Mesenchymal stem cell (in vitro differentiated cells and primary cell): ENCODE measurements at regions not wholly inside any gene's neighbourhood (a gene's known extent, or its start where the extent isn't known, plus 50 kb on each side); places are given as distances from the start of the nearest gene placed in this dataset.
"Not testable (repeated sequence)": the region's sequence is repeated elsewhere in the genome, so short reads cannot be mapped to it uniquely, and the experiment has no call there.

Experiments
- DNase-seq: peaks from one replicate; pipeline ENCODE4 v3.0.0-alpha.2; 2013
- H2AFZ ChIP-seq: one replicate; pipeline ENCODE4 v1.6.1; 2013; ENCODE audit warnings: low read depth, mild to moderate bottlenecking, control low read depth, inconsistent platforms, low read length, moderate library complexity
- H2AK5ac ChIP-seq: 2 replicates; pipeline ENCODE4 v1.6.1; 2013; ENCODE audit warnings: low read length, moderate library complexity, mild to moderate bottlenecking, inconsistent platforms; ENCODE audit not compliant: severe bottlenecking
- H2BK120ac ChIP-seq: one replicate; pipeline ENCODE4 v1.6.1; 2013; ENCODE audit warnings: low read depth, mild to moderate bottlenecking, inconsistent platforms, low read length, moderate library complexity
- H2BK12ac ChIP-seq, 2 experiments: one replicate each; pipeline ENCODE4 v1.6.1; 2013; ENCODE audit warnings: inconsistent platforms in 2 of 2, low read length in 2 of 2, mild to moderate bottlenecking in 2 of 2, moderate library complexity in 2 of 2, control low read depth in 1 of 2
- H2BK15ac ChIP-seq: one replicate; pipeline ENCODE4 v1.6.1; 2013; ENCODE audit warnings: mild to moderate bottlenecking, low read depth, inconsistent platforms; ENCODE audit not compliant: poor library complexity, severe bottlenecking
- H2BK5ac ChIP-seq: 2 replicates; pipeline ENCODE4 v1.6.1; 2013; ENCODE audit warnings: low read depth, mild to moderate bottlenecking, low read length, control low read depth, inconsistent platforms; ENCODE audit not compliant: poor library complexity, severe bottlenecking
- H3K14ac ChIP-seq, 2 experiments: one replicate each; pipeline ENCODE4 v1.6.1; 2013; ENCODE audit warnings: inconsistent platforms in 2 of 2, low read length in 2 of 2, control low read depth in 1 of 2, mild to moderate bottlenecking in 1 of 2, moderate library complexity in 1 of 2
- H3K18ac ChIP-seq, 2 experiments: one replicate each; pipeline ENCODE4 v1.6.1; 2013; ENCODE audit warnings: inconsistent platforms in 2 of 2, low read length in 2 of 2, control low read depth in 1 of 2, low read depth in 1 of 2, mild to moderate bottlenecking in 1 of 2
- H3K23ac ChIP-seq, 2 experiments: one replicate each; pipeline ENCODE4 v1.6.1; 2013; ENCODE audit warnings: inconsistent platforms in 2 of 2, low read length in 2 of 2, mild to moderate bottlenecking in 2 of 2, moderate library complexity in 2 of 2, control low read depth in 1 of 2
- H3K27ac ChIP-seq: 2 replicates; pipeline ENCODE4 v1.5.1; 2013; ENCODE audit warnings: mild to moderate bottlenecking, moderate library complexity, low read length, control low read depth, inconsistent platforms; ENCODE audit not compliant: poor library complexity, severe bottlenecking
- H3K27me3 ChIP-seq, 2 experiments: 2 replicates each; pipeline versions ENCODE4 v1.6.1 to v1.7.0; 2013; ENCODE audit warnings: low read length in 2 of 2, mild to moderate bottlenecking in 2 of 2, moderate library complexity in 2 of 2, control low read depth in 1 of 2, inconsistent platforms in 1 of 2; ENCODE audit not compliant: control insufficient read depth in 1 of 2, insufficient read depth in 1 of 2
- H3K36me3 ChIP-seq, 2 experiments: 2 replicates each; pipeline versions ENCODE4 v1.6.1 to v1.7.0; 2013; ENCODE audit warnings: low read length in 2 of 2, control low read depth in 1 of 2, inconsistent platforms in 1 of 2, low read depth in 1 of 2, mild to moderate bottlenecking in 1 of 2; ENCODE audit not compliant: insufficient read depth in 2 of 2, control insufficient read depth in 1 of 2
- H3K4ac ChIP-seq, 2 experiments: one replicate each; pipeline ENCODE4 v1.6.1; 2013; ENCODE audit warnings: inconsistent platforms in 2 of 2, low read length in 2 of 2, mild to moderate bottlenecking in 2 of 2, moderate library complexity in 2 of 2, control low read depth in 1 of 2, low read depth in 1 of 2
- H3K4me1 ChIP-seq: 2 replicates; pipeline ENCODE4 v1.6.1; 2013; ENCODE audit warnings: low read depth, low read length, control low read depth; ENCODE audit not compliant: control insufficient read depth, insufficient read depth
- H3K4me2 ChIP-seq: 2 replicates; pipeline ENCODE4 v1.6.1; 2013; ENCODE audit warnings: low read length, mild to moderate bottlenecking, inconsistent platforms; ENCODE audit not compliant: poor library complexity, severe bottlenecking
- H3K4me3 ChIP-seq, 2 experiments: 2 replicates each; pipeline versions ENCODE4 v1.5.1 to v1.7.0; 2013; ENCODE audit warnings: low read length in 2 of 2, mild to moderate bottlenecking in 2 of 2, control low read depth in 1 of 2, low read depth in 1 of 2; ENCODE audit not compliant: insufficient read depth in 1 of 2
- H3K79me1 ChIP-seq: replicated peaks from 2 replicates; pipeline ENCODE4 v1.6.1; 2013; ENCODE audit warnings: mild to moderate bottlenecking, control low read depth, low read length, inconsistent platforms; ENCODE audit not compliant: poor library complexity, severe bottlenecking
- H3K9ac ChIP-seq: 2 replicates; pipeline ENCODE4 v1.7.0; 2013; ENCODE audit warnings: mild to moderate bottlenecking, low read length, moderate library complexity
- H3K9me3 ChIP-seq: 2 replicates; pipeline ENCODE4 v1.7.0; 2013; ENCODE audit warnings: mild to moderate bottlenecking, low read length; ENCODE audit not compliant: control insufficient read depth
- H4K8ac ChIP-seq: one replicate; pipeline ENCODE4 v1.6.1; 2013; ENCODE audit warnings: inconsistent platforms, mild to moderate bottlenecking, low read length, moderate library complexity
- H4K91ac ChIP-seq: one replicate; pipeline ENCODE4 v1.6.1; 2013; ENCODE audit warnings: mild to moderate bottlenecking, low read length, inconsistent platforms
- WGBS: methylation state at CpG from one replicate; pipeline ENCODE4 v1.1.7; 2013; ENCODE audit warnings: mixed read lengths; 5-methylcytosine and 5-hydroxymethylcytosine counted together

GRCh38 chr11:10970926-10971325, 113.1 kb upstream of the ZBED5 start:
- no peak overlapping the region for H3K9ac ChIP-seq
- no peaks in the 10 kb centered on the region for H3K4me1 ChIP-seq
- H3K27ac ChIP-seq, result no peak overlapping the region
- no peak overlapping the region for H2BK5ac ChIP-seq
- H2AK5ac ChIP-seq, result no peak overlapping the region
- no peaks in the 10 kb centered on the region for H3K79me1 ChIP-seq
- no peak overlapping the region for H3K18ac ChIP-seq
- H3K4me3 ChIP-seq, result no peak overlapping the region
- H3K14ac ChIP-seq, result no peak overlapping the region
- no peak for DNase-seq
- H3K9me3 ChIP-seq, result peaks cover 4% of the 10 kb centered on the region
- H3K23ac ChIP-seq, result no peak overlapping the region
- H4K91ac ChIP-seq, result no peak overlapping the region
- H2BK120ac ChIP-seq, result no peak overlapping the region
- H3K4me2 ChIP-seq, result no peak overlapping the region
- no peaks in the 10 kb centered on the region for H3K27me3 ChIP-seq
- 94% methylated on average over 2 of the region's 3 CpGs for WGBS
- H2BK15ac ChIP-seq, result no peak overlapping the region
- no peak overlapping the region for H4K8ac ChIP-seq
- H3K36me3 ChIP-seq, result no peaks in the 10 kb centered on the region
- H2AFZ ChIP-seq, result no peak overlapping the region
- H2BK12ac ChIP-seq, result no peak overlapping the region
- no peak overlapping the region for H3K4ac ChIP-seq

DNA sequence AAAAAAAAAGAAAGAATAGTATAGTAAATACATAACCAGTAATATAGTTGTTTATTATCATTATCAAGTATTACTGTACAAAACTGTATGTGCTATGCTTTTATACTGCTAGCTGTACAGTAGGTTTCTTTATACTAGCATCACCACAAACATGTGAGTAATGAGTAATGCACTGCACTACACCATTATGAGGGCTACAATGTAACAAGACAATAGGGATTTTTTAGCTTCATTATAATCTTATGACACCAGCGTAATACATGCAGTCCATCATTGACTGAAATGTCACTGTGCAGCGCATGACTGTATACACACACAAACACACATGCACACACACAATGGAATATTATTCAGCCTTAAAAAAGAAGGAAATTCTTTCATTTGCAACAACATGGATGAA, 111.5 kb upstream of the ZBED5 start:
- H3K4me1 ChIP-seq, result no peaks in the 10 kb centered on the region
- H3K4ac ChIP-seq, result no peak overlapping the region
- no peak overlapping the region for H3K18ac ChIP-seq
- 100% methylated on average over 2 of the region's 2 CpGs for WGBS
- H2BK12ac ChIP-seq, result no peak overlapping the region
- no peak overlapping the region for H4K8ac ChIP-seq
- H2BK120ac ChIP-seq, result no peak overlapping the region
- H3K27ac ChIP-seq, result no peak overlapping the region
- no peak overlapping the region for H2AK5ac ChIP-seq
- H4K91ac ChIP-seq, result no peak overlapping the region
- no peak for DNase-seq
- no peak overlapping the region for H2BK5ac ChIP-seq
- H3K14ac ChIP-seq, result no peak overlapping the region
- no peak overlapping the region for H3K9ac ChIP-seq
- H3K4me2 ChIP-seq, result no peak overlapping the region
- H3K23ac ChIP-seq, result no peak overlapping the region
- no peaks in the 10 kb centered on the region for H3K27me3 ChIP-seq
- no peak overlapping the region for H3K4me3 ChIP-seq
- no peaks in the 10 kb centered on the region for H3K36me3 ChIP-seq
- no peak overlapping the region for H2BK15ac ChIP-seq
- H3K79me1 ChIP-seq, result no peaks in the 10 kb centered on the region
- H3K9me3 ChIP-seq, result no peaks in the 10 kb centered on the region
- H2AFZ ChIP-seq, result no peak overlapping the region

GRCh38 chr11:10956884-10957283, 99.0 kb upstream of the ZBED5 start:
- not testable (repeated sequence) for H2BK12ac ChIP-seq, H3K4me2 ChIP-seq, H3K18ac ChIP-seq, H3K4ac ChIP-seq, DNase-seq, H3K27ac ChIP-seq, H3K9me3 ChIP-seq, H2AK5ac ChIP-seq, H4K8ac ChIP-seq, H2AFZ ChIP-seq, H2BK120ac ChIP-seq, H4K91ac ChIP-seq, H3K36me3 ChIP-seq, H2BK5ac ChIP-seq, H3K4me1 ChIP-seq, H3K27me3 ChIP-seq, H3K9ac ChIP-seq, H2BK15ac ChIP-seq, H3K14ac ChIP-seq, H3K23ac ChIP-seq, H3K79me1 ChIP-seq, H3K4me3 ChIP-seq
- 45% methylated on average over 1 of the region's 1 CpG for WGBS

DNA sequence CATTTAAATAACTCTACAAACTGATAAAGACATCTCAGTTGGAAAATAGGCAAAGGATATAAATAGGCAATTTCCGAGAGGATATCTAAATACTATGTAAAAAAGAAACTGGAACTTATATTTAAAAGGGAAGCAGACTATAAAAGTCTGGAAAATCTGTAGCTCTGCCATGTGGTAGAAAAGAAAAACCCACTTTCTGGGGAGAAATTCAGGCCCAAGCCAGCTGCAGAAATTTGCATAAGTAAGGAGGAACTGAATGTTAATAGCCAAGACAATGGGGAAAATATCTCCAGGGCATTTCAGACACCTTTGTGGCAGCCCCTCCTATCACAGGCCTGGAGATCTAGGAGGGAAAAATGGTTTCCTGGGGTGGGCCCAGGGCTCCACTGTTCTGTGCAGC, 97.8 kb upstream of the ZBED5 start:
- Histone ChIP-seq H3K4me3 (no peak overlapping the region), H3K18ac (no peak overlapping the region), H3K27ac (no peak overlapping the region), H3K4me2 (no peak overlapping the region), H3K4me1 (no peaks in the 10 kb centered on the region), H3K23ac (no peak overlapping the region), H3K14ac (no peak overlapping the region), H2BK5ac (no peak overlapping the region), H3K27me3 (no peaks in the 10 kb centered on the region), H3K9ac (no peak overlapping the region), H3K9me3 (peaks cover 4% of the 10 kb centered on the region), H2AK5ac (no peak overlapping the region), H3K4ac (no peak overlapping the region), H3K36me3 (no peaks in the 10 kb centered on the region), H3K79me1 (no peaks in the 10 kb centered on the region), H2BK15ac (no peak overlapping the region), H4K8ac (no peak overlapping the region), H2BK120ac (no peak overlapping the region), H2BK12ac (no peak overlapping the region), H2AFZ (no peak overlapping the region), H4K91ac (no peak overlapping the region)
- no CpG with 5 or more reads among the region's 1 CpG for WGBS
- no peak for DNase-seq
